IMR-90 (cell line): ENCODE measurements at regions not wholly inside any gene's neighbourhood (a gene's known extent, or its start where the extent isn't known, plus 50 kb on each side); places are given as distances from the start of the nearest gene placed in this dataset.

Source experiments
- ATAC-seq: fragments of 200-7000 bp; cut with Tn5 transposase; 2 replicates; pipeline ENCODE4 v1.9.1; 2020; ENCODE audit warnings: low read depth, mild to moderate bottlenecking, moderate library complexity
- BruUV-seq: library from RNA; stranded (reverse); fragments of 400-500 nt; replicated peaks from 2 replicates; lab custom pipeline; 2021; lab: Mats Ljungman, UMichigan
- CTCF ChIA-PET: fragments of 300-600 bp; formaldehyde crosslinking; extraction: SDS; loops from one replicate; lab custom pipeline; 2021; ENCODE audit warnings: antibody characterized with exemption; lab: Yijun Ruan, JAX
- POLR2A ChIA-PET: fragments of 300-600 bp; sonication (Branson Sonifier 250); formaldehyde crosslinking; loops from one replicate; lab custom pipeline; 2022; ENCODE audit warnings: antibody characterized with exemption; ENCODE audit not compliant: unreplicated experiment; lab: Charles Lee
- DNase-seq: peaks from one replicate; pipeline ENCODE4 v3.0.0; 2013
- H2AFZ ChIP-seq: replicated peaks from 2 replicates; pipeline ENCODE3; 2013; ENCODE audit warnings: low read length, mild to moderate bottlenecking; ENCODE audit not compliant: poor library complexity
- H2AK5ac ChIP-seq: 2 replicates; pipeline ENCODE4 v1.6.1; 2013; ENCODE audit warnings: low read depth, low read length, inconsistent platforms
- H2AK9ac ChIP-seq: replicated peaks from 2 replicates; pipeline ENCODE3; 2013; ENCODE audit warnings: mild to moderate bottlenecking, low read depth, low read length, moderate library complexity; ENCODE audit not compliant: poor library complexity
- H2BK120ac ChIP-seq: 2 replicates; pipeline ENCODE4 v1.6.1; 2013; ENCODE audit warnings: low read depth, low read length, inconsistent platforms
- H2BK15ac ChIP-seq: 3 replicates; pipeline ENCODE4 v1.6.1; 2013; ENCODE audit warnings: low read depth, low read length, inconsistent platforms
- H2BK20ac ChIP-seq: 2 replicates; pipeline ENCODE4 v1.6.1; 2013; ENCODE audit warnings: low read depth, mild to moderate bottlenecking, inconsistent platforms, low read length, moderate library complexity
- H2BK5ac ChIP-seq: 2 replicates; pipeline ENCODE4 v1.6.1; 2013; ENCODE audit warnings: mild to moderate bottlenecking, low read depth, low read length, inconsistent platforms; ENCODE audit not compliant: poor library complexity, severe bottlenecking
- H3K14ac ChIP-seq: replicated peaks from 2 replicates; pipeline ENCODE4 v1.6.1; 2013; ENCODE audit warnings: low read depth, low read length, inconsistent platforms
- H3K18ac ChIP-seq: 2 replicates; pipeline ENCODE4 v1.6.1; 2013; ENCODE audit warnings: low read depth, low read length, control low read depth
- H3K23ac ChIP-seq: 2 replicates; pipeline ENCODE4 v1.6.1; 2013; ENCODE audit warnings: low read depth, low read length, inconsistent platforms
- H3K27ac ChIP-seq: 2 replicates; pipeline ENCODE4 v1.5.1; 2013; ENCODE audit warnings: mild to moderate bottlenecking, control low read depth, low read length; ENCODE audit not compliant: insufficient read depth
- H3K27me3 ChIP-seq: 2 replicates; pipeline ENCODE4 v1.6.1; 2013; ENCODE audit warnings: low read length; ENCODE audit not compliant: control insufficient read depth, insufficient read depth
- H3K36me3 ChIP-seq: 2 replicates; pipeline ENCODE4 v1.6.1; 2013; ENCODE audit warnings: low read length, mixed read lengths; ENCODE audit not compliant: control insufficient read depth, insufficient read depth
- H3K4ac ChIP-seq: 2 replicates; pipeline ENCODE4 v1.6.1; 2013; ENCODE audit warnings: low read depth, low read length, inconsistent platforms
- H3K4me1 ChIP-seq: 2 replicates; pipeline ENCODE4 v1.6.1; 2013; ENCODE audit warnings: low read length, mixed read lengths; ENCODE audit not compliant: control insufficient read depth, insufficient read depth
- H3K4me2 ChIP-seq: 2 replicates; pipeline ENCODE4 v1.6.1; 2013; ENCODE audit warnings: low read depth, mild to moderate bottlenecking, control low read depth, low read length, moderate library complexity
- H3K4me3 ChIP-seq: 2 replicates; pipeline ENCODE4 v1.5.1; 2013; ENCODE audit warnings: low read depth, mild to moderate bottlenecking, control low read depth, low read length, moderate library complexity; ENCODE audit not compliant: insufficient read depth
- H3K56ac ChIP-seq: 2 replicates; pipeline ENCODE4 v1.6.1; 2013; ENCODE audit warnings: low read length, inconsistent platforms; ENCODE audit not compliant: insufficient read depth; ENCODE audit errors: extremely low read depth
- H3K79me1 ChIP-seq, 2 experiments: 2 replicates each; pipeline ENCODE4 v1.6.1; 2013; ENCODE audit warnings: low read length in 2 of 2, inconsistent platforms in 1 of 2, low read depth in 1 of 2
- H3K9ac ChIP-seq: 2 replicates; pipeline ENCODE4 v1.6.1; 2013; ENCODE audit warnings: low read depth, low read length, control low read depth
- H3K9me1 ChIP-seq: 2 replicates; pipeline ENCODE4 v1.6.1; 2013; ENCODE audit warnings: low read length, inconsistent platforms; ENCODE audit not compliant: insufficient read depth
- H3K9me3 ChIP-seq: 2 replicates; pipeline ENCODE4 v1.6.1; 2013; ENCODE audit warnings: low read length; ENCODE audit not compliant: control insufficient read depth, insufficient read depth
- H4K20me1 ChIP-seq: 2 replicates; pipeline ENCODE4 v1.6.1; 2013; ENCODE audit warnings: low read length, inconsistent platforms; ENCODE audit not compliant: insufficient read depth
- H4K5ac ChIP-seq: 2 replicates; pipeline ENCODE4 v1.6.1; 2013; ENCODE audit warnings: mild to moderate bottlenecking, low read depth, low read length, control low read depth
- H4K8ac ChIP-seq, 2 experiments: 2 replicates each; pipeline ENCODE4 v1.6.1; 2013; ENCODE audit warnings: low read depth in 2 of 2, low read length in 2 of 2, control low read depth in 1 of 2, inconsistent platforms in 1 of 2
- H4K91ac ChIP-seq: 2 replicates; pipeline ENCODE4 v1.6.1; 2013; ENCODE audit warnings: low read depth, low read length, inconsistent platforms; ENCODE audit not compliant: insufficient read depth
- FOS ChIP-seq: fragments of 150-350 bp; IDR thresholded peaks from 2 replicates; pipeline ENCODE4 v1.6.1; 2016; ENCODE audit warnings: low read depth, low read length
- WGBS, 2 experiments: methylation state at CpG; one replicate each; pipeline versions ENCODE4 v1.1.5 to v1.1.7; 2013; ENCODE audit warnings: missing lambda C conversion rate in 2 of 2; ENCODE audit not compliant: insufficient read length in 1 of 2; ENCODE audit errors: extremely low coverage in 2 of 2; 5-methylcytosine and 5-hydroxymethylcytosine counted together
- dilution Hi-C: fragments of 300-500 bp; cut with HindIII; formaldehyde crosslinking; loops from one replicate; pipeline ENCODE4 v1.14.3; 2018; ENCODE audit warnings: low sequenced_read_pairs; ENCODE audit not compliant: unreplicated experiment
- in situ Hi-C: fragments of 300-500 bp; cut with MboI; formaldehyde crosslinking; loops from 3 replicates; pipeline ENCODE4 v1.14.3; 2019; ENCODE audit warnings: low sequenced_read_pairs, inconsistent platforms, mixed read lengths
- intact Hi-C: fragments of 100-400 bp; cut with micrococcal nuclease; formaldehyde crosslinking; loops from 2 replicates; pipeline ENCODE4 v1.10.0; 2022

DNA sequence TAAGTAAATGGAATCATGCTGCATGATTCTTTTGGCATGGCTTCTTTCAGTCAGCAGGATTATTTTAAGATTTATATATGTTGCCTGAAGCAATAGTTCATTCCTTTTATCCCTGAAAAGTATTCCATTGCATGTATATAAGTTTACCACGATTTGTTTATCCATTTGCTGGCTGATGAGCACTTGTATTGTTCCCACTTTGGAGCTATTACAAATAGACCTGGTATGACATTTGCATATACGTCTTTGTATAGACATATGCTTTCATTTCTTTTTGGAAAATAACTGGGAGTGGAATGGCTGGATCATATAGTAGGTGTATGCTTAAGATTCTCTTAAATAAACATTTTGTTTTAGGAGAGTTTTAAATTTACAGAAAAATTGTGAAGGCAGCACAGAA lies 79.3 kb upstream of the CBLB start:
- H2BK15ac ChIP-seq: no peak overlapping the region
- no peak overlapping the region; the same call in 1 of the 2 replicates for H4K5ac ChIP-seq
- H3K9me3 ChIP-seq: no peaks in the 10 kb centered on the region
- CTCF ChIA-PET: no interaction called here
- no peak overlapping the region for H3K23ac ChIP-seq
- POLR2A ChIA-PET: no interaction called here
- DNase-seq: peak; percentile 16
- H4K91ac ChIP-seq: no peak overlapping the region
- no peak overlapping the region for H3K4me3 ChIP-seq
- TF ChIP-seq FOS: no peak
- H3K4me1 ChIP-seq: peaks cover 1% of the 10 kb centered on the region; the same call in 1 of the 2 replicates
- H3K18ac ChIP-seq: no peak overlapping the region; the same call in 1 of the 2 replicates
- H3K79me1 ChIP-seq: no peaks in the 10 kb centered on the region
- no CpG with 5 or more reads among the region's 2 CpGs for WGBS, 2 experiments
- dilution Hi-C loops: no loop called here
- H2AFZ ChIP-seq: no peak overlapping the region
- no peak overlapping the region for H3K14ac ChIP-seq
- no peak overlapping the region for H2BK5ac ChIP-seq
- in situ Hi-C loops: no loop called here
- H2AK5ac ChIP-seq: no peak overlapping the region
- peak overlapping the region; percentile 55; the same call in 1 of the 2 replicates for H2BK20ac ChIP-seq
- no peaks in the 10 kb centered on the region for H3K36me3 ChIP-seq
- no peak for ATAC-seq
- no peak overlapping the region for H3K56ac ChIP-seq
- no peak overlapping the region for H3K27ac ChIP-seq
- H3K9me1 ChIP-seq: no peaks in the 10 kb centered on the region
- no peak overlapping the region; the same call in 1 of the 2 replicates for H3K4me2 ChIP-seq
- H3K4ac ChIP-seq: no peak overlapping the region
- no peaks in the 10 kb centered on the region for H4K20me1 ChIP-seq
- intact Hi-C loops: no loop called here
- H3K27me3 ChIP-seq: no peaks in the 10 kb centered on the region
- no TSS peak for BruUV-seq
- H3K9ac ChIP-seq: no peak overlapping the region
- H4K8ac ChIP-seq: no peak overlapping the region; a peak in 1 of 4 replicates
- H2BK120ac ChIP-seq: no peak overlapping the region
- no peak overlapping the region for H2AK9ac ChIP-seq
